ENCODE measurements at regions not wholly inside any gene's neighbourhood (a gene's known extent, or its start where the extent isn't known, plus 50 kb on each side); places are given as distances from the start of the nearest gene placed in this dataset.

- TF ChIP-seq ZNF425 (CRISPR knock-in tag; conservative IDR thresholded peaks at IDR 0.05) (no peak), E2F4 (CRISPR knock-in tag; IDR thresholded peaks at IDR 0.05; ENCODE audit: borderline replicate concordance, low read depth) (no peak), ATF3 (CRISPR knock-in tag; conservative IDR thresholded peaks at IDR 0.05) (no peak), AR (CRISPR knock-in tag; IDR thresholded peaks at IDR 0.05) (no peak)
Measured at GRCh38 chr19:30879225-30879624, 470.0 kb downstream of the TSHZ3 start (continued).

- TF ChIP-seq E2F1 (CRISPR knock-in tag; IDR thresholded peaks at IDR 0.05), result no peak
- TF ChIP-seq AR (CRISPR knock-in tag; IDR thresholded peaks at IDR 0.05), result no peak
- no peak for TF ChIP-seq IRF2 (CRISPR knock-in tag; IDR thresholded peaks at IDR 0.05; ENCODE audit: borderline replicate concordance, low read depth)
- TF ChIP-seq TP53 (CRISPR knock-in tag; IDR thresholded peaks at IDR 0.05), result no peak
- no peak for TF ChIP-seq MAX (CRISPR knock-in tag; IDR thresholded peaks at IDR 0.05)
- TF ChIP-seq NR3C1 (CRISPR knock-in tag; conservative IDR thresholded peaks at IDR 0.05; ENCODE audit: low read depth), result no peak
- TF ChIP-seq ZNF263 (CRISPR knock-in tag; IDR thresholded peaks at IDR 0.05; ENCODE audit: low read depth), result no peak
- TF ChIP-seq RELA (CRISPR knock-in tag; IDR thresholded peaks at IDR 0.05; ENCODE audit: borderline replicate concordance), result no peak
- no peak for TF ChIP-seq ZBTB43 (CRISPR knock-in tag; IDR thresholded peaks at IDR 0.05)
- no peak for TF ChIP-seq JAZF1 (CRISPR knock-in tag; IDR thresholded peaks at IDR 0.05)
- no peak for TF ChIP-seq RORB (CRISPR knock-in tag; IDR thresholded peaks at IDR 0.05)
- TF ChIP-seq CREM (CRISPR knock-in tag; IDR thresholded peaks at IDR 0.05), result no peak
- no peak for TF ChIP-seq ZNF121 (CRISPR knock-in tag; IDR thresholded peaks at IDR 0.05)
- TF ChIP-seq ZNF416 (CRISPR knock-in tag; IDR thresholded peaks at IDR 0.05), result no peak
- TF ChIP-seq TEAD4 (CRISPR knock-in tag; IDR thresholded peaks at IDR 0.05), result no peak
- no peak for TF ChIP-seq MXD4 (CRISPR knock-in tag; IDR thresholded peaks at IDR 0.05; ENCODE audit: borderline replicate concordance)
- TF ChIP-seq ZNF281 (CRISPR knock-in tag; IDR thresholded peaks at IDR 0.05), result no peak
- Mint-ChIP-seq H3K27ac (no peak overlapping the region; the same call in 1 of the 2 replicates), H3K36me3 (no peaks in the 10 kb centered on the region), H3K4me3 (no peak overlapping the region), H3K9me3 (no peaks in the 10 kb centered on the region), H3K4me1 (no peaks in the 10 kb centered on the region), H3K27me3 (ENCODE audit: low read depth) (no peaks in the 10 kb centered on the region)
- DNase-seq (ENCODE audit: low spot score) (no peak), ATAC-seq (no peak)
- ChIA-PET CTCF (interaction anchor here (1.3 kb wide), 1 partner anchor 79 kb away, joined by 3 read pairs; no protein-coding TSS in a partner anchor), POLR2A (no interaction called here)
Measured at GRCh38 chr19:30878495-30878894, 470.7 kb downstream of the TSHZ3 start.
